Spleen (tissue), 7 donors: ENCODE measurements at regions not wholly inside any gene's neighbourhood (a gene's known extent, or its start where the extent isn't known, plus 50 kb on each side); places are given as distances from the start of the nearest gene placed in this dataset.

ENCODE experiments used
- POLR2AphosphoS5 ChIP-seq, 3 donors: sonication (generic); formaldehyde crosslinking; IDR thresholded peaks; one replicate each; pipeline ENCODE4 v1.5.1; 2017; ENCODE audit warnings: antibody characterized with exemption in 3 of 3
- TF ChIP-seq, protein P1 (sequence below), 11 experiments: fragments of 200-600 bp in 7 of 11; fragments of 450-650 bp in 4 of 11; sonication (generic) in 4 of 11; IDR thresholded peaks in 8 of 11; conservative IDR thresholded peaks in 3 of 11; 1 replicate in 7 of 11; 2 replicates in 4 of 11; pipeline versions ENCODE4 v1.4.0 to v1.8.0; 2016 to 2021; ENCODE audit warnings: antibody characterized with exemption in 11 of 11, inconsistent platforms in 4 of 11, mild to moderate bottlenecking in 1 of 11
- donor health status: DM: no; HTN: no; CAD: no; lungs with moderate emphysema.
- donor health status: DM: no; HTN: no; CAD: no.
- donor health status: DM: no; HTN: no; CAD: no.

DNA sequence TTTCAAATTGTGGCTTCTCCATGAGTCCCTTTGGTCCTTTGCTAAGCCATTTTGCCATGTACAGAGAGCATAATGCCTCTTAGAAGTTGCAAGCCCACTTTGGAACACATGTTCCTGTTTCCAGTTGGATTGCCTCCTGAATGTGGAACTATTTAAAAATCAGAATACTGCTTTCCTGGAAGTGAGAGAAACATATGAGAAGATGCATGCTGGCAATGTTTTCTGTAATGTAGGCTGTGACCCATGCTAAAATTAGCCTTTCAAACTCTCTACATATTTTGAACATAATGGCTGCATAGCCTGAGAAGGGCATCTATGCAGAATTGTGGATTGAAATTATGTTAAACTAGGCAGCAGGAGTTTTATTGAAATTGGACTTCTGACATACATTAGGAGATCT lies 175.5 kb upstream of the PAPPA start:
- TF ChIP-seq, protein P1, sequence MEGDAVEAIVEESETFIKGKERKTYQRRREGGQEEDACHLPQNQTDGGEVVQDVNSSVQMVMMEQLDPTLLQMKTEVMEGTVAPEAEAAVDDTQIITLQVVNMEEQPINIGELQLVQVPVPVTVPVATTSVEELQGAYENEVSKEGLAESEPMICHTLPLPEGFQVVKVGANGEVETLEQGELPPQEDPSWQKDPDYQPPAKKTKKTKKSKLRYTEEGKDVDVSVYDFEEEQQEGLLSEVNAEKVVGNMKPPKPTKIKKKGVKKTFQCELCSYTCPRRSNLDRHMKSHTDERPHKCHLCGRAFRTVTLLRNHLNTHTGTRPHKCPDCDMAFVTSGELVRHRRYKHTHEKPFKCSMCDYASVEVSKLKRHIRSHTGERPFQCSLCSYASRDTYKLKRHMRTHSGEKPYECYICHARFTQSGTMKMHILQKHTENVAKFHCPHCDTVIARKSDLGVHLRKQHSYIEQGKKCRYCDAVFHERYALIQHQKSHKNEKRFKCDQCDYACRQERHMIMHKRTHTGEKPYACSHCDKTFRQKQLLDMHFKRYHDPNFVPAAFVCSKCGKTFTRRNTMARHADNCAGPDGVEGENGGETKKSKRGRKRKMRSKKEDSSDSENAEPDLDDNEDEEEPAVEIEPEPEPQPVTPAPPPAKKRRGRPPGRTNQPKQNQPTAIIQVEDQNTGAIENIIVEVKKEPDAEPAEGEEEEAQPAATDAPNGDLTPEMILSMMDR (IDR thresholded peaks at IDR 0.05 in 8 of 11, conservative IDR thresholded peaks at IDR 0.05 in 3 of 11): no peak
- no peak for TF ChIP-seq POLR2AphosphoS5 (IDR thresholded peaks at IDR 0.05)
